Fibroblast of gingiva (primary cell): ENCODE measurements at regions not wholly inside any gene's neighbourhood (a gene's known extent, or its start where the extent isn't known, plus 50 kb on each side); places are given as distances from the start of the nearest gene placed in this dataset.
"Not testable (repeated sequence)": the region's sequence is repeated elsewhere in the genome, so short reads cannot be mapped to it uniquely, and the experiment has no call there.

Source experiments
- DNase-seq: peaks from one replicate; pipeline ENCODE4 v3.0.0-alpha.2; 2011; ENCODE audit warnings: low read depth

GRCh38 chr12:38384816-38385378, 68.3 kb downstream of the ALG10B start:
- DNase-seq: no peak

- no peak for DNase-seq
These were observed 68.9 kb downstream of the ALG10B start for GRCh38 chr12:38385486-38385885.

GRCh38 chr12:38386205-38386985, 69.8 kb downstream of the ALG10B start:
- DNase-seq: peak; percentile 25

DNA sequence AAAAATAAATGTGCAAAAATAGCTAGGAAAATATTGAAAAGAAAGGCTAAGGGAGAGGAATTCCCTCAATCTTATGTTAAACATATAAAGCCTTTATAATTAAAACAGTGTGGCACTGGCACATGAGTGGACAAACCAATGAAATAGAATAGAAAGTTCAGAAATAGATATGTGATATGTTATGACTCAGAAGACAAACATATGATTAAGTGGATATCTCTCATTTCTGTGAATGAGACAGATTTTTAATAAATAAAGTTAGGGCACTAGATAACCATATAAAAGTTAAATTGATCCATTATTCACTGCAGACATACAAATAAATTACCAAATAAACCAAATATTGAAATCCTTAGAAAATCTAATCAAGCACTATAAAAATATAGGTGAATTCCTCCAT, 73.0 kb downstream of the ALG10B start:
- DNase-seq: no peak

GRCh38 chr12:38391007-38391406, 74.4 kb downstream of the ALG10B start:
- no peak for DNase-seq

DNA sequence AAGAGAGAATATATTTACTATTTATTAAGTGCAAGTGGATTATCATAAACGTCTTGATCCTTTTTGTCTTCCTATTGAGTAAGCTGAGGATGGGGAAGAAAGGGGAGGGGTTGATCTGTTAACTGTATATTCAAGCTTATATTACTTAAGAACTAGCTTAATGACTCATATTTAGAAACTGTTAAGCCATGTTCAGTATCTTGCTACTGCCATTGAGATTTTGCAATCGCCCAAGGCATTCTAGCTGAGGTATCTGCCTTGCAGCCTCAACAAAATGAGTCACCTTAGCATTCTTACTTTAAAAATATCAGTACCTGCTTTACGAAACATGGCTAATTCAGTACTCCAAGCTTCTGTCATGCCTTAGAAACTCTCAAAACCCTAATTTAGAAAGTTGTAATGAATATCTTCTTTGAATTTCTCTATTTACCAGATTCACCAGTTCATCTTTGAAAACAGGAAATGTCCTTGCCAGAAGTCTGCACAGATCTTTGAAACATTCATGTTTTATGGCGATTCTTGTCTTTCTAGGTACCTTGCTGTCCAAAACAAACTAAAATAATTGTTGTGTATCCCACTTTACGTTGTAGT, 76.1 kb downstream of the ALG10B start:
- peak; percentile 21 for DNase-seq

DNA sequence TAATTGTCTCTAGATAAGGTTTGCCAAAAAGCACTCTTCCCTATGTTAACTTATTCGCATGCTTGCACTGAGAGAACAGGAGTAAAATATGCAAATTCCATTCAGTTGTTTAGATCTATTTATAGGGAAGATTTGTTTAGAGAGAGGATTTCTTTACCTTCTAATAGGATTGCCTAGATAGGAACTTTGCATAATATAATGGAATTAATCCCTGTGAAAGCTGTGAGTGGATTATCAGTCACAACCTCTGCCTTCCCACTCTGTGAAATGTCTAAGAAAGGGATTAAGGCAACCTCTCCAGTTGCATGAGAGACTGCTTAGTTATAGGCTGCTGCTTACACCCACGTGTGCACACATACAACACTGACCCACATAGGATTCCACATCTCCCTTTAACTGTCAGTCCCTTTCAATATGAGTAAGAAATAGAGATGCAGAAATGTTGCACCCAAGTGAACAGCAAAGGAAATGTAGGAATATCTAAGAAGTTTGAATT, 83.2 kb downstream of the ALG10B start:
- no peak for DNase-seq

GRCh38 chr12:38402811-38403210, 86.2 kb downstream of the ALG10B start:
- no peak for DNase-seq

DNA sequence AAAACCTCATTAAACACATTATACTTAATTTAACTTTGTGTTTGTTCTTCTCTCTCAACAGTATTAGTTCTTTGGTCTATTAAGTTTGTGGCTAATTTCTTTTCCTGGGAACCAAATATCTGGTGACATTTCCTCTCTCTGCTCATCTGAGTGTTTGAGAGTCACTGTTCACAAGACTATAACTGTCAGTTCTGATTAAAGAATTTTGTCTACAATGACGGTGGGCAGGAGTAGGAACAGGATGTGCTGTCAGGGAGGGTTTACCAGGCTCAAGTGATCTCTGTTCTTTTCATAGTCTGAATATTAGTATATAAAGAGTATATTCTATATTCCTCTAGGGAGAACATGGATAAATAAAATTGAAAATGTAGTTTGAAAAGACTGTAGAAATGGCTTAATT, 92.9 kb downstream of the ALG10B start:
- no peak for DNase-seq

GRCh38 chr12:38411426-38411825, 94.9 kb downstream of the ALG10B start:
- no peak for DNase-seq

GRCh38 chr12:38411946-38412345, 95.4 kb downstream of the ALG10B start:
- DNase-seq: no peak

GRCh38 chr12:38417101-38417500, 100.5 kb downstream of the ALG10B start:
- no peak for DNase-seq

DNA sequence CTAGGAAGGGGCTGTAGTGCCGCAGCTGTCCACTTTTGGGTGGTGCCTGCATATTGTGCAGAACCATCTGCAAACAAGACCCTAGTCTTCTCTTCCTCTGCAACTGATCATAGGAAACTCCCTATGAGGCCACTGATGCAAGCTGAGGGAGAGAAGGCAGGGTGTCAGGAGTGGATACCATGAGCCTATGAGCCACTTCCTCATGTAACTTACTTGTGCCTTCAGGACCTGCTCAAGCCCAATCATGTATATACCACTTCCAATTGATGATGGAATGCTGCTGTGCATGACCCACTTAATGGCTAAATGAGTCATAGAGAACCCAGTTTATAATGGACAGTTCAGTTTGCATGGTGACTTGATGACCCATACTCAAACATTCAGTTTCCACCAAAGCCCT, 107.9 kb downstream of the ALG10B start:
- no peak for DNase-seq

GRCh38 chr12:38427442-38427841, 110.9 kb downstream of the ALG10B start:
- DNase-seq: no peak

GRCh38 chr12:38431921-38432320, 115.3 kb downstream of the ALG10B start:
- no peak for DNase-seq

- not testable (repeated sequence) for DNase-seq
These were observed 125.3 kb downstream of the ALG10B start for GRCh38 chr12:38441871-38442281.

DNA sequence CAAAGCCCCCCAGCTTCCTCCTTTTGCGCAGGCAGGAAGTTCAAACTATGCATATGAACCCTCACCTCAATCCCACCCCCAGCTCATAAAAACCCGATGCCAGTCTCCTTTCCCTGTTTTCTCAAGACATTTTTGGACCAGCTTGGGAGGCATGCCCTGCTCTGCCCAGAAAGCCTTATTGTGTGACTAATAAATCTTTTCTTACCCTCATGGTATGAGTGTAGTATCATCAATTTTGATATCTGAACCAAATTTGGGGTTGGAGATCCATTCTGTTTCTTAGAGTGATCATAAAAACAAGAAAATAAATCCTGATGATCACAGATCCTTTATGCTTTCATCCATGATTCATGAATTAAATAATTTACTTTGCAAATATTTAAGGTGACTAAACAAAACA, 128.5 kb downstream of the ALG10B start:
- DNase-seq: no peak

- DNase-seq: no peak
These were observed 132.4 kb downstream of the ALG10B start for GRCh38 chr12:38448991-38449390.

GRCh38 chr12:38456537-38457120, 140.1 kb downstream of the ALG10B start:
- DNase-seq: no peak

- no peak for DNase-seq
These were observed 148.4 kb downstream of the ALG10B start for GRCh38 chr12:38465020-38465419.

GRCh38 chr12:38469715-38470114, 153.1 kb downstream of the ALG10B start:
- DNase-seq: no peak

DNA sequence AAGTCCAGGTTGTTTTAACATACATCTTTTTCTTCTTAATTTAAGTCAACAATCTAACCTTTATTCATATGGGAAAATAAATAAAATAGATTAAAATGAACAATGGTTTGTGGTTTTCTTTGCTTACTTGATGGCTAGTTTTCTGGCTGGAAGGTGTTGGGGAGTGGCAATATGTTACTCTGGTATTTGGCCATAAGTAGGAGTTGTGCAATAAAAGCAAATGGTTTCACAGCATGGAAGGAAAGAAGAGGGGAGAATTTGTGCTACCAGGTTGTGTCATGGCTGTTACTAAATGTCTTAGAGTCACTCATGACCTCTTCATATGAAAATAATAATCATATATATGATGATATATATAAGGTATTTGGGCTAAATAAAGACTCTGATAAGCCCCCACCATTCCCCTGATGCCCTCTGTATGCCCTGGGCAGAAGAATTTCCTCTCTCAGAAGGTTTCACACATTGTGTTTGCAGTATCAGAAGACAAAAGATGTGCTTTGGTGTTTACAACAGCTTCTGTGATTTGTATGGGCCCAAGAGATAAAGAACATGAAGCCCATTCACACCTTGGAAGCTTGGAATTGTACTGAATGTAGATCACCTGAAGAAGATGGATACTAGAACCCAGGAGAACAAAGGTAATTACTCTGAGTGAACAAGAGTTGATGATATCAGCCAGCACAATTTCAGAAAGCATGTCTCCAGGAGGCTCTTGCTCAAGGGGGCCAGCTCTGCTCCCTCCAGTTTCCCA, 160.9 kb downstream of the ALG10B start:
- DNase-seq: no peak
